Liver (tissue), 3 donors: ENCODE measurements at regions not wholly inside any gene's neighbourhood (a gene's known extent, or its start where the extent isn't known, plus 50 kb on each side); places are given as distances from the start of the nearest gene placed in this dataset.

ENCODE experiments used
- GABPA ChIP-seq, 2 donors: IDR thresholded peaks in 1 of 2; conservative IDR thresholded peaks in 1 of 2; 2 replicates each; pipeline ENCODE4 v1.6.1; 2016; ENCODE audit warnings: antibody characterized with exemption in 2 of 2, mild to moderate bottlenecking in 1 of 2, moderate library complexity in 1 of 2
- TF ChIP-seq, protein P1 (sequence below): IDR thresholded peaks from 2 replicates; pipeline ENCODE4 v1.6.1; 2016; ENCODE audit warnings: antibody characterized with exemption, mild to moderate bottlenecking
- TF ChIP-seq, protein P2 (sequence below): IDR thresholded peaks from 2 replicates; pipeline ENCODE4 v1.6.1; 2016; ENCODE audit warnings: antibody characterized with exemption
- TF ChIP-seq, protein P3 (sequence below): fragments of 150-350 bp; IDR thresholded peaks from 2 replicates; pipeline ENCODE4 v1.5.1; 2017; ENCODE audit warnings: improper control_type of control experiment, low read depth, low read length; ENCODE audit not compliant: missing input control
- donor health status: healthy.
- donor health status: healthy.

DNA sequence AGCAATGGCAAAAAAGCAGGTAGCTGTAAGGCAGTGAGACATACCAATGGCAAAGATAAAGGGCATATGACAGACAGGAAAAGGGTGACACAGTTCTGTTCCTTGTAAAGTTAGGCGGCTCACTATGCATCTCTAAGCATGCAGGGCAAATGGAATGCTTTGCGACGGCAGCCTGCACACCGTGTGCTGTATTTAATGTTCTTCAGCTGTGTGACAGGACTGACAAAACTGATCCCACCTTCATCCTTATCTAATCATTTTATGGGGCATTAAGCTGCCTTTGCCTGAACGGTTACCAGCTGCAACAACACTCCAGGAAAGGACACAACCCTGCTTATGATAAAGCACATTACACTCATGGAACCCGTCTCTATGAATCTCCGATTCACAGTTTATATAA is 80.5 kb upstream of the VAV3 start:
- TF ChIP-seq, protein P1, sequence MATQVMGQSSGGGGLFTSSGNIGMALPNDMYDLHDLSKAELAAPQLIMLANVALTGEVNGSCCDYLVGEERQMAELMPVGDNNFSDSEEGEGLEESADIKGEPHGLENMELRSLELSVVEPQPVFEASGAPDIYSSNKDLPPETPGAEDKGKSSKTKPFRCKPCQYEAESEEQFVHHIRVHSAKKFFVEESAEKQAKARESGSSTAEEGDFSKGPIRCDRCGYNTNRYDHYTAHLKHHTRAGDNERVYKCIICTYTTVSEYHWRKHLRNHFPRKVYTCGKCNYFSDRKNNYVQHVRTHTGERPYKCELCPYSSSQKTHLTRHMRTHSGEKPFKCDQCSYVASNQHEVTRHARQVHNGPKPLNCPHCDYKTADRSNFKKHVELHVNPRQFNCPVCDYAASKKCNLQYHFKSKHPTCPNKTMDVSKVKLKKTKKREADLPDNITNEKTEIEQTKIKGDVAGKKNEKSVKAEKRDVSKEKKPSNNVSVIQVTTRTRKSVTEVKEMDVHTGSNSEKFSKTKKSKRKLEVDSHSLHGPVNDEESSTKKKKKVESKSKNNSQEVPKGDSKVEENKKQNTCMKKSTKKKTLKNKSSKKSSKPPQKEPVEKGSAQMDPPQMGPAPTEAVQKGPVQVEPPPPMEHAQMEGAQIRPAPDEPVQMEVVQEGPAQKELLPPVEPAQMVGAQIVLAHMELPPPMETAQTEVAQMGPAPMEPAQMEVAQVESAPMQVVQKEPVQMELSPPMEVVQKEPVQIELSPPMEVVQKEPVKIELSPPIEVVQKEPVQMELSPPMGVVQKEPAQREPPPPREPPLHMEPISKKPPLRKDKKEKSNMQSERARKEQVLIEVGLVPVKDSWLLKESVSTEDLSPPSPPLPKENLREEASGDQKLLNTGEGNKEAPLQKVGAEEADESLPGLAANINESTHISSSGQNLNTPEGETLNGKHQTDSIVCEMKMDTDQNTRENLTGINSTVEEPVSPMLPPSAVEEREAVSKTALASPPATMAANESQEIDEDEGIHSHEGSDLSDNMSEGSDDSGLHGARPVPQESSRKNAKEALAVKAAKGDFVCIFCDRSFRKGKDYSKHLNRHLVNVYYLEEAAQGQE = no peak
- TF ChIP-seq, protein P2, sequence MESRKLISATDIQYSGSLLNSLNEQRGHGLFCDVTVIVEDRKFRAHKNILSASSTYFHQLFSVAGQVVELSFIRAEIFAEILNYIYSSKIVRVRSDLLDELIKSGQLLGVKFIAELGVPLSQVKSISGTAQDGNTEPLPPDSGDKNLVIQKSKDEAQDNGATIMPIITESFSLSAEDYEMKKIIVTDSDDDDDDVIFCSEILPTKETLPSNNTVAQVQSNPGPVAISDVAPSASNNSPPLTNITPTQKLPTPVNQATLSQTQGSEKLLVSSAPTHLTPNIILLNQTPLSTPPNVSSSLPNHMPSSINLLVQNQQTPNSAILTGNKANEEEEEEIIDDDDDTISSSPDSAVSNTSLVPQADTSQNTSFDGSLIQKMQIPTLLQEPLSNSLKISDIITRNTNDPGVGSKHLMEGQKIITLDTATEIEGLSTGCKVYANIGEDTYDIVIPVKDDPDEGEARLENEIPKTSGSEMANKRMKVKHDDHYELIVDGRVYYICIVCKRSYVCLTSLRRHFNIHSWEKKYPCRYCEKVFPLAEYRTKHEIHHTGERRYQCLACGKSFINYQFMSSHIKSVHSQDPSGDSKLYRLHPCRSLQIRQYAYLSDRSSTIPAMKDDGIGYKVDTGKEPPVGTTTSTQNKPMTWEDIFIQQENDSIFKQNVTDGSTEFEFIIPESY = no peak
- TF ChIP-seq, protein P3, sequence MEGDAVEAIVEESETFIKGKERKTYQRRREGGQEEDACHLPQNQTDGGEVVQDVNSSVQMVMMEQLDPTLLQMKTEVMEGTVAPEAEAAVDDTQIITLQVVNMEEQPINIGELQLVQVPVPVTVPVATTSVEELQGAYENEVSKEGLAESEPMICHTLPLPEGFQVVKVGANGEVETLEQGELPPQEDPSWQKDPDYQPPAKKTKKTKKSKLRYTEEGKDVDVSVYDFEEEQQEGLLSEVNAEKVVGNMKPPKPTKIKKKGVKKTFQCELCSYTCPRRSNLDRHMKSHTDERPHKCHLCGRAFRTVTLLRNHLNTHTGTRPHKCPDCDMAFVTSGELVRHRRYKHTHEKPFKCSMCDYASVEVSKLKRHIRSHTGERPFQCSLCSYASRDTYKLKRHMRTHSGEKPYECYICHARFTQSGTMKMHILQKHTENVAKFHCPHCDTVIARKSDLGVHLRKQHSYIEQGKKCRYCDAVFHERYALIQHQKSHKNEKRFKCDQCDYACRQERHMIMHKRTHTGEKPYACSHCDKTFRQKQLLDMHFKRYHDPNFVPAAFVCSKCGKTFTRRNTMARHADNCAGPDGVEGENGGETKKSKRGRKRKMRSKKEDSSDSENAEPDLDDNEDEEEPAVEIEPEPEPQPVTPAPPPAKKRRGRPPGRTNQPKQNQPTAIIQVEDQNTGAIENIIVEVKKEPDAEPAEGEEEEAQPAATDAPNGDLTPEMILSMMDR = no peak
- no peak for TF ChIP-seq GABPA (IDR thresholded peaks at IDR 0.05 in 1 of 2, conservative IDR thresholded peaks at IDR 0.05 in 1 of 2)
